ENCODE measurements at regions not wholly inside any gene's neighbourhood (a gene's known extent, or its start where the extent isn't known, plus 50 kb on each side); places are given as distances from the start of the nearest gene placed in this dataset.
A peak's percentile ranks its signal among the peaks of the same experiment; 100 is the strongest.

DNA sequence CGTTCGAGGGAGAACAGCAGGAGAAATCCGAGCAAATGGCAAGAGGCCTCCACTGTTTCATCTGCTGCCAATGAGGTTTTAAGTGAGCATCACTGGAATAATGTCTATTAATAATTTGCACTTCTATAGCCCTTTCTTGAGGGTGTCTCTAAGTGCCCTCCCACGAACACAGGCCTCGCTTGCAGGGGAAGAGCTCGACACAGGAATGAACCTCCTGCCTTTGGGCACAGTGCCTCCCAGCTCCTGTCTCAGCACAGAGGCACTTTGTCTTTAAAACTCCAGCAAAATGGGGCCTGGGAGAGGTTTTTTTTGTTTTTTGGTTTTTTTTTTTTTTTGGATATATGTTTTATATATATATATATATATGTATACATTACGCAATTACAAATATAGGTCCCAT lies 56.6 kb downstream of the OLIG1 start:
- TF ChIP-seq YY1 (IDR thresholded peaks at IDR 0.05; ENCODE audit: low read depth) (no peak), CEBPB (IDR thresholded peaks at IDR 0.05) (no peak), REST (IDR thresholded peaks at IDR 0.05; ENCODE audit: low read depth) (no peak), TAF1 (IDR thresholded peaks at IDR 0.05; ENCODE audit: low read depth) (no peak)

DNA sequence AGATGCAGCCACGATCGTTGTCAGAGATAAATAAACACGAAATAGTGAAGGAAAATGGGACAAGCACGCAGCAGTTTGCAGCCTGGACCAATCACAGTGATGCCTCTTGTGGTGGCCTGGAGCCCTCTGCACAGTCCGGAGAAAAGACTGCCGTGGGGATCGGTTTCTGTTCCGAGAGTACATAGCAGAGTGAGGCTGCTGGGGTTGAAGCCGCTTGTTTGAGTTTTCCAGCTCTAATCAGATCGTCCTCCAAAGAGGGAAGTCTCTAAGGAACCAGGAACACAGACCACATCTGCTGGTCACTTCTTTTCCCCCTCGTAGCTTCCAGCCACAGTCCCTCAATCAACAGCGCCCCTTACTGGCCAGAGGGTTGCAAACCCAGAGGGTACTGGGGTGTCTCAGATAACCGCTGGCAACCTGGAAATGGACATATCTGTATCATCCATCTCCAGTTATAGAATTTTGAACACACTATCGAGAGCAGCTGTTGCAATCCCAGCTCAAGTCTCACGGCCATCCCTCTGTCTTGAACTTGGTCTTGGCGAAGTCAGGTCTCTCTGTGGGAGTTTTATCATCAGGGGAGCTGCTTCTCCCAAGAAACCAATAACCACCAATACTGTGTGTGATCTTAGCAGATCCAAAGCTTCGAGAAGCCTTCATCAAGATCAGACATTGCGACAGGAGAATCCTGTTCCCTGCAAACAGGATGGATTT lies 57.4 kb downstream of the OLIG1 start:
- TF ChIP-seq RAD21 (IDR thresholded peaks at IDR 0.05; ENCODE audit: low read depth) (peak; percentile 78), YY1 (IDR thresholded peaks at IDR 0.05; ENCODE audit: low read depth) (no peak)

DNA sequence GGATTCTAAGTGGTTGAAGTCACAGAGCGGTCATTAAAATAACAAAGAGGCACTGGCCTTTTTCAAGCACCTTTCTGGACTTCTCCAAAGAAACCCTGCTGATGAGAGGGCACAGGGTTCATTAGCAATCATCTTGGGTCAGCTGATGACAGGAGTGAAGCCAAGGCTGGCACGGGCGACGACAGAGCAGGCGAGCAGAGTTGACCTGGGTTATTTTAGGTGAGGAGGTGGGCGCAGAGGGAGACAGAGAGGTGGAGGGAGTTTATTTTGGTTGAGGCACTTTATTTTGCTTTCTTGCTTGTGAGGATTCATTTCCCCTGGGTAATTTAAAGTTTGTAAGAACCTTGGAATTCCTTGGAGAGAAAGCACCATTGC lies 57.9 kb downstream of the OLIG1 start:
- TF ChIP-seq EGR1 (IDR thresholded peaks at IDR 0.05), result no peak
- no peak for TF ChIP-seq NFIC (IDR thresholded peaks at IDR 0.05)
- TF ChIP-seq ZBTB7A (IDR thresholded peaks at IDR 0.05; ENCODE audit: low read depth), result no peak
- TF ChIP-seq YY1 (IDR thresholded peaks at IDR 0.05; ENCODE audit: low read depth), result no peak
- no peak for TF ChIP-seq TEAD4 (IDR thresholded peaks at IDR 0.05)
- no peak for TF ChIP-seq REST (IDR thresholded peaks at IDR 0.05; ENCODE audit: low read depth)
- no peak for TF ChIP-seq TAF1 (IDR thresholded peaks at IDR 0.05; ENCODE audit: low read depth)
- TF ChIP-seq RAD21 (IDR thresholded peaks at IDR 0.05; ENCODE audit: low read depth), result no peak
- TF ChIP-seq FOXM1 (IDR thresholded peaks at IDR 0.05; ENCODE audit: borderline replicate concordance, low read depth), result no peak
- TF ChIP-seq CREB1 (IDR thresholded peaks at IDR 0.05; ENCODE audit: low read depth), result no peak
- TF ChIP-seq USF1 (IDR thresholded peaks at IDR 0.05), result no peak
- TF ChIP-seq MAX (IDR thresholded peaks at IDR 0.05), result no peak
- no peak for TF ChIP-seq CEBPB (IDR thresholded peaks at IDR 0.05)
- no peak for TF ChIP-seq EP300 (IDR thresholded peaks at IDR 0.05; ENCODE audit: borderline replicate concordance)
- TF ChIP-seq TCF12 (IDR thresholded peaks at IDR 0.05; ENCODE audit: low read depth), result no peak

DNA sequence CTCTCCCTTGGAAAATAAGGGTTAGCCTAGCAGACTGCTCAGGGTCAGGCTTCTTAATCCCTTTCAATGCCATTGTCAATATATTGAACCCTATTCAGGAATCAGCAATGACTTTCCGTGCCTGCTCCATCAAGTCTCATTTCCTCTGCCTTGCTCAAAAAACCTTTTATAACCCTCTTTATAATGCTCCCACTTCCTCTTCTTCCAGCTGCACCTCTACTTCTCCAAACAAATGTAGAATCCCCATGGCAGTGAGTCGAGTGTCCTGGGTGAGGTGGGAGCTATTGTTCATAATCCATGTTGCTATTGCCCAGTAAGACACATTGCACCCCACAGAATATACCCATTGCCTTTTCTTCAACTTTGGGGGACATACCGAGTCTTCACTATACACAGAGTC lies 58.6 kb downstream of the OLIG1 start:
- TF ChIP-seq EGR1 (IDR thresholded peaks at IDR 0.05) (no peak), YY1 (IDR thresholded peaks at IDR 0.05; ENCODE audit: low read depth) (no peak), CREB1 (IDR thresholded peaks at IDR 0.05; ENCODE audit: low read depth) (no peak), REST (IDR thresholded peaks at IDR 0.05; ENCODE audit: low read depth) (no peak), MAX (IDR thresholded peaks at IDR 0.05) (no peak), ZBTB7A (IDR thresholded peaks at IDR 0.05; ENCODE audit: low read depth) (no peak), NFIC (IDR thresholded peaks at IDR 0.05) (no peak), EP300 (IDR thresholded peaks at IDR 0.05; ENCODE audit: borderline replicate concordance) (no peak), USF1 (IDR thresholded peaks at IDR 0.05) (no peak), TAF1 (IDR thresholded peaks at IDR 0.05; ENCODE audit: low read depth) (no peak)

- TF ChIP-seq TAF1 (IDR thresholded peaks at IDR 0.05; ENCODE audit: low read depth) (no peak), ZBTB7A (IDR thresholded peaks at IDR 0.05; ENCODE audit: low read depth) (no peak), RAD21 (IDR thresholded peaks at IDR 0.05; ENCODE audit: low read depth) (no peak), TCF12 (IDR thresholded peaks at IDR 0.05; ENCODE audit: low read depth) (no peak), CREB1 (IDR thresholded peaks at IDR 0.05; ENCODE audit: low read depth) (no peak), YY1 (IDR thresholded peaks at IDR 0.05; ENCODE audit: low read depth) (no peak), NFIC (IDR thresholded peaks at IDR 0.05) (no peak), FOXM1 (IDR thresholded peaks at IDR 0.05; ENCODE audit: borderline replicate concordance, low read depth) (no peak), TEAD4 (IDR thresholded peaks at IDR 0.05) (no peak), USF1 (IDR thresholded peaks at IDR 0.05) (no peak), MAX (IDR thresholded peaks at IDR 0.05) (no peak), EP300 (IDR thresholded peaks at IDR 0.05; ENCODE audit: borderline replicate concordance) (no peak), CEBPB (IDR thresholded peaks at IDR 0.05) (no peak)
Observed at GRCh38 chr21:33132054-33132453, 62.1 kb downstream of the OLIG1 start.

Measured in Ishikawa (cell line).